GM21367 (cell line): ENCODE measurements at regions not wholly inside any gene's neighbourhood (a gene's known extent, or its start where the extent isn't known, plus 50 kb on each side); places are given as distances from the start of the nearest gene placed in this dataset.
"Not testable (repeated sequence)": the region's sequence is repeated elsewhere in the genome, so short reads cannot be mapped to it uniquely, and the experiment has no call there.

Source experiments
- ATAC-seq: cut with Tn5 transposase; IDR thresholded peaks from one replicate; pipeline ENCODE4 v1.9.1; 2021; ENCODE audit not compliant: unreplicated experiment

DNA sequence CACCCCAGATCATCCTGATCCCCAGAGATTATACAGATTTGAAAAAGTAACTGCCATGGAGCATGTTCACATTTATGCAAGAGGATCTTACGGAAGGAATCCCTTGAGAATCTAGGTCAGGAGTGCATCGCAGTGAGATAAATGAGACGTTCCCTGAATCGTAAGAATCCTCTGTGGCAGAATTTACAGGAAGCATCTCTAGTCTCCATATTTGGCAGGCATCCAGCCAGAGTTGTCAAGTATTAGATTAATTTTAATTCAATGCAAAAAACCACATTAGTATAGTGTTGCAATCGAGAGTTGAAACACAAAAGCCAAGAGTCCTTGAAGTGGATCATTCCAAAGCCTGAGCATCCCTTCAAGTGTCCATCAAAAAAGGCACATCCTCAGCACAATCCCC, 100.8 kb downstream of the RRAGC start:
- no peak for ATAC-seq

DNA sequence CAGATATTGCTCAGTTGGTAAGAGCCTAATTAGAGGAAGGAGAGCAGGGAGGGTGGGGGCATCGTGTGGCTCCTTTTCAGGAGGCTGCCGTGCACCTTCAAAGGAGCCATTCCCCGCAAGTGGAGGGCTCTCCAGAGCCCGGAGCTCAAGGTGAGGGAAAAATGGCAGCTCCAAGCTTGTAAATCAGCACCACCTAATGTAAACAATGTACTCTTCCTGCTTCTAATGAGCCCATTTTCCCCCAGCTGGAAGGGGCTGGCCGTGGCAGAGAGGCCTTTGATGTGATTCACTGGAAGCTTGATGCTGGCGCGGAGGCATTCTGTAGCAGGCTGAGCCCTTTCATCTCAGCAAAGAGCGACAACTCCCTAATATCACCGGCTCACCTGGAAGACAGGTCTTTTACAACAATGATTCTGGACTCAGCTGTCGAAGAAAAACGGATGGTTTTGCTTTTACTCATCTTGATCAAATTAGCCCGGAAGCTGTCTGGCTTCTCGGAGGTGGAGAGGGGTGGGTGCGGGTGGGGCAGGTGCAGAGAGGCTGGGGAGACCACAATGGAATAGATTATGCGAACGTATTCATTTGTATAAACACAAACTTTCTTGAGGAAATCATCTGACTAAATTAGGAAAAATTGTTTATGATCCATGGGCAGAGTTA, 112.5 kb downstream of the RRAGC start:
- no peak for ATAC-seq

GRCh38 chr1:38746402-38746935, 113.1 kb downstream of the RRAGC start:
- ATAC-seq = no peak

DNA sequence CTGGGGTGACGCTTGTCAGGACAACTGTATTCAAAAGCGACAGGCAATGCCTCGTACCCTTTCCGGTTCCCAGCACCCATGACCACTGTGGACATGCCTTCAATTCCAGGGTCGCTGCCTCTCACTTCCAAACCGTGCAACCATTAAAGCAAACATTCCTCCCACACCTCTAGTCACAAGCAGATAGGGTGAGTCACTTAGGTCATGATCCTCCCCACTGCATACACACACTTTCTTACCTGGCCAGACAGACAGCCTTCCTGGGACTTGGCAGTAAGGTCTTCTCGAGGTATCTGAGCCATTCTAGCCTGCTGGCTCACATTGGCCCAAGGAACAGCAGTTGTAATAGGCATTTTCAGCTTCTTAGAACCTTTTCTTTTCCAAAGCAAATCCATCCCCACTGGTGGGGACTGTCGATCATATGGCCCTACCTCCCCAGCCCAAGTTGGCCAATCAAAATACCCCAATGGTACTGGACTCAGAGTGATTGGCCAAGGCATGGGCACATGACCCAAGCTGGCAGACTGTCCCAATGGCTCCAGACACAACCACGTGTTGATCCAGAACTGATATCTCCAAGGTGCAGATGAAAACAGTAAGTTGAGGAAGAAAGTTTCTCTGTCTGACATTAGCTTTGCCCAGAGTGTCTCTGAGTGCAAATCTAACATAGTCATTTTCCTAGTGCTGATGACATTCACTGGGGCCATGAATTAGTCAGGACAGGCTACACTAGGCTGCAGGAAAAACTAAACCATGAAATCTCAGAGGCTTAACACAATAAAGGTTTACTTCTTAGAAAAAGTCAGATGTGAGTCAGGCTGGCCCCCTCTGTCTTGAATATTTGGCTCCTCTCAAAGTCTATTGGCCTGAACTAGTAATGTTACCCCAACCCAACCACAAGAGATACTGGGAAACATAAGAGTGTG, 113.8 kb downstream of the RRAGC start:
- no peak for ATAC-seq

DNA sequence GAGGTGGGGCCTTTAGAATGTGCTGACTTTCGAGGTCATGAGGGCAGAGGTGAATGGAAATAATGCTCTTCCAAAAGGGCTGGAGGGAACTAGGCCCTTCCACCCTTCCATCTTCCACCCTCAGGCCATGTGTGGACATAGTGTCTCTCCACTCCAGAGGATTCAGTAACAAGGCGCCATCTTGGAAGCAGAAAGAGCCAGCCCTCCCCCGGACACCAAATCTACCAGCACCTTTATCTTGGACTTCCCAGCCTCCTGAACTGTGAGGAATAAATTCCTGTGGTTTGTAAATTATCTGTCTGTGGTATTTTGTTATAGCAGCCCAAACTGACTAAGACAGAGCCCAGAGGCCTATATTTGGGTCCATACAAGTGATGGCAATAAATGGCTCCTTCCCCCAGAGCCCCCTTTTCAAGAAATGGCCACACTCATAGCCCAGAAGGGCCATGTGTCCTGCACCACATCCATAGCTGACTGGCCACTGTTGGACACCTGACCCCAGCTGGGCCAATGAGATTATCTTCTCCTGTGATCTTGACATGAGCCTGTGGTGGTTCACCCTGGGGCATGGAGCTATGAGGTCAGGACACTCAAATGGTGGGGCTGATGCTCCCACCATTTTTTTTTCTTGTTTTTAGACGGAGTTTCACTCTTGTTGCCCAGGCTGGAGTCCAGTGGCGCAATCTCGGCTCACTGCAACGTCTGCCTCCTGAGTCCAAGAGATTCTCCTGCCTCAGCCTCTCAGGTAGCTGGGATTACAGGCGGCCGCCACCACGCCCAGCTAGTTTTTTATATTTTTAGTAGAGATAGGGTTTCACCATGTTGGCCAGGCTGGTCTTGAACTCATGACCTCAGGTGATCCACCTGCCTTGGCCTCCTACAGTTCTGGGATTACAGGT, 114.9 kb downstream of the RRAGC start:
- ATAC-seq = no peak

DNA sequence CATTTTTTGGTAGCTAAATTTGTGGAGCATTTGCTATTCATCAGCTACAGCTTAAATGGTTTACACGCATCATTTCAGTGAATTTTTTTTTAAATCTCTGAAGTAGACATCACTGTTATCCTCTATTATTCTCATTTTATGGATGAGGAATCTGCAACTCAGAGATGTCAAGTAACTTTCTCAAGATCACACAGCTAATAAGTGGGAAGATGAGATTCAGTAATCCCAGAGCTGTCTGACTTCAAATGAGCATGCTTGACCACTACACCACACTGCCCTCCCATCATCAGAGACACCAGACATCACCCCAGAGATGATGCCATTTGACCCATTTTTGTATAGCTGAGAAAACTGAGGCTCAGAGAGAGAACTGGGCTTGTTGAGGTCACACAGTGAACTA, 116.4 kb downstream of the RRAGC start:
- ATAC-seq = no peak

- no peak for ATAC-seq
These were observed 118.2 kb downstream of the RRAGC start for GRCh38 chr1:38741341-38741740.

GRCh38 chr1:38740487-38740886, 119.1 kb downstream of the RRAGC start:
- ATAC-seq = no peak

GRCh38 chr1:38738207-38738606, 121.4 kb downstream of the RRAGC start:
- no peak for ATAC-seq

DNA sequence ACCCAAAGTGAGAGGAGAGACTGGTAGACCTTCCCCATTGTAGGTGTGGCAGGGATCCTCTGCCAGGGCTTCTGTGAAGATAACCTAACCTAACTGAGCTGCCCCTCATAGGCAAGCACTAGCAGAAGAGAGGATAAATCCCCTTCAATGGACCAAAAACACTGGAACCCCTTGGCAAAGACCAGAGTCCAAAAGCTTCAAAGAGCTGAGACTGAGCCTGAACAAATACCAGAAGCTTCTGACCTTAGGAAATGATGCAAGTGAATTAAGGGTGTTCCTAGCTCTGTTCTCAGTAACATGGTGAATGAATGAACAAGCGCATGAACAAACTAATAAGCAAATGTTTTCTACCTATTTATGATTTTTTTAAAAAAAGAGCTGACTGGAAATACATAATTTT, 123.2 kb downstream of the RRAGC start:
- ATAC-seq = no peak

DNA sequence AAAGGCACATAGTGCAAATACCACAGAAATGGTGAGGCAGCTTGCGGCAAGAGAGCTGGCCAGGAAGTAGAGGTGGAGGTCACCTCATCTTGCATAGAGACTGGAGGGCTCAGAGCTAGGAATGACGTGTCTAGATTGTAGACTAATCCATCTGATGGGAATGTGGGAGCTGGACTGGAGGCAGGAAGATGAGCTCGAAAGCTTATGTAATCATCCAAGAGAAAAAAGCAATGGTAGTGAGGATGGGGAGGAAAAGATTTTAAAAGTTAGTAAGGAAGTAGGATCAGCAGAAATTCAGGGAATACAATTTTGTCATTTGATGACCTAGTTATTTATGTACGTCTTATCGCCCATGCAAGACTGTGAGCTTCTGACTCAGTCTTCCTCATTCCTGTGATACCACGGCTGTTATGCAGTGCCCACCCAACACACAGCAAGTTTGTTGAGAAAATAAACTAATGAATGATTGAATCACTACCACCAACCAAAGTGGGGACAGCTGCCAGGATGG, 123.9 kb downstream of the RRAGC start:
- no peak for ATAC-seq

DNA sequence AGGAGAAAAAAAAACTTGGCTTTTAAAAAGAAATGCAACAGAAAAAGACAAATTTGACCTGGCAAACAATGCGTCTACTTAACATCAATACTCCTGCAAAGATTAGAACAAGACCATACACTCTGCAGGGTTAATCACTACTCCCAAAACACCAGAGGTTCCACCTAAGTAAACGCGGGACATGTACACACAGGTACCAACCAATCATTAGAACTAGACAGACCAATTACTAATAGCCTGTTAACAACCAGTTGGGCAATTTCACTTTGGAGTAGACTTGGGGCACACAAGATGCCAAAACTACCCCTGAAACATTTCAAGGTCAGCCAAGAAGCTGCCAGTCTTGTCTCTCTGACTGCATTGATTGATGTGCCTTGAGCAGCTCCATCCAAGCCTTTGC, 125.8 kb downstream of the RRAGC start:
- no peak for ATAC-seq

DNA sequence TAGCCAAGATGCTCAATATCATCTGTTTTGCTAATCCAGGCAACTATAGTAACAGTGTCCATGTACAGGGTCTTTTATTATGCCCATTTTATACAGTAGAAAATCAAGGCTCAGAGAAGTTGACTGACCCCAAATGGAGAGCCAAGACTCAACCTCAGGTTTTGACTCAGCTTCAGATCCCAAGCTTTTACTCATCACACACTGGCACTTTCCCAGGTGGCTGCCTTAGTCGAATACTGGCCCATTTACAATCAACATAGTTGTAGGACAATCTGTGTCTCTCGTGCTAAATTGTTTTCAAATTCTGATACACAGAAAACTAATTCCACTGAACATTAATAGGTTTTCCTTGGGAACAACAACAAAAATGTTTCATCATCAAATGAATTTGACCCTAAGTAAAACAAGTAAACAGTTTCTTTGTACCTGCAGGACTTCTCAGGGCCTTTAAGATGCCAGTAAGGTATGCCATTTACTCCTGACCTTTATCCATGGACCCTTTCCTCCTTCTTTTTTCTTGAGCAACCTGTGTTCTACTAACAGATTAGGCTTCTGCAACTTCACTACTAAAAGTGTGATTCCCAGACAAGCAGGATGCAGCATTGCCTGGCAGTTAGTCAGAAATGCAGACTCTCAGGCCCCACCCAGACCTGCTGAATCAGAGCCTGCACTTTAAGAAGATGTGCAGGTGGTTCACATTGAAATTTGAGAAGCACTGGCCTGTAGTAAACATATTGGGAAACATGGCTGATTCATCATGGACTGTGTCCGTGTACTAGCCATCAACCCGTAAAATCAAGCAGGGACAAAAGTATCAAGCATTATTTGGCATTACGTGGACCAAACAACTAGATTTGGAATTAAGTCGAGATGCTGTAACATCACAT, 128.8 kb downstream of the RRAGC start:
- ATAC-seq = no peak

DNA sequence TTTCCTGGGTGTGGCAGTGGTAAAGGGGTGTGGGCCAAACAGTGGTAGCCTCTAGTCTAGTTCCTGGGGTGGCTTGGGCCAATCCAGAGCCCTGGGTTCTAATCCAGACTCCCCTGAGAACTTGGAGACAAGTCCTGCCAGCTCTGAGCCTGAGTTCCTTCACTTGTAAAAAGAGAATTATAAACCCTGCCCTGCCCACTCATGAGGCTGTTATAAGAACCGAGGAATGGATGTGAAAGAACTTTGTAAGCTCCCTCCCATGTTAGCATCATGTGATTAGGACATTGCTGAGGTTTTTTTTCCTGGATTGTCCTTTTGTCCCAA, 131.0 kb downstream of the RRAGC start:
- ATAC-seq = no peak

GRCh38 chr1:38727684-38728584, 131.6 kb downstream of the RRAGC start:
- no peak for ATAC-seq

- ATAC-seq = not testable (repeated sequence)
These were observed 134.1 kb downstream of the RRAGC start for GRCh38 chr1:38725321-38725961.

DNA sequence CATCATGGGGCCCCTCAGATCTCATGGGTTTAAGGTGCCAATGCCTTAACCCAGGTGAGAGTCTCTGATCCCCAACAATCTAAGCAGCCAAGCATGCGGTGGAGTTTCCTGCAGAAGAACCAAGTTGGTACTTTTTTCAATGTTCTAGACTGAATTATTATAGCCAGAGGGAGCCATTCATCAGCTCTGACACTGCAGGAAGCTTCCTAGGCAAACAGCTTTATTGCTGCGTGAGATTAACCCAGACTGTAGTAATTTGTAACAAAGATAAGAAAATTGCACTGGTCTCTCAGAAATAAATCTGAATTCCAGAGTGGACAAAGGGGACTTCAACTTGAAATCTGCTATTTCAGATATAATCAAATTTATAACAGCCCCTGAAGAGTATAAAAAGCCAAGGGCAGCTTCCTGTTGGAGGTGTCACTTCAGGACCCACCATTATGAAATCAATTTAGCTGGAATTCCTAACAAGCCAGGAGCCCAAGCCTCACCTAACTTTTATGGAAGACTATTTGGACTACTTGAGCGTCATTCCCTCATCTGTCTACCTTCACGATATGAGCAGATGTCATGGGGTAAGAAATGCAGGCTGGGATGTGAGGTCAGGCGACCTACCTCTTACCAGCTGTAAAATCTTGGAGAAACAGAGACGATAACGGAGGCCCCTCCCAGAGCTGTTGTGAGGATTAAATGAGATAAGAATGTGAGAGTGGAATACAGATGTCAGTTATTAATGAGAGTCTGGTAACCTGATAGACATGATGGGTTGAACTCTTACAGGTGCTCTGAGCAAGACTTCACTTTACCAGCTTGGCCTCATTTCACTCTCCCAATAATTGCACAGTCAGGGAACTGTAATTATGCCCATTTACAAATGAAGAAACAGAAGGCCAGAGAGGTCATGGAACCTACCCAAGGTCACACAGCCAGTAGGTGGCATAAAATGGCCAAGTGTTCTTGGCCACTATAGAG, 135.1 kb downstream of the RRAGC start:
- ATAC-seq = no peak
